CD4-positive, alpha-beta T cell treated with Interleukin-21 for 1 hour (primary cell): ENCODE measurements at regions not wholly inside any gene's neighbourhood (a gene's known extent, or its start where the extent isn't known, plus 50 kb on each side); places are given as distances from the start of the nearest gene placed in this dataset.
"Not testable (repeated sequence)": the region's sequence is repeated elsewhere in the genome, so short reads cannot be mapped to it uniquely, and the experiment has no call there.

Source experiments
- DNase-seq: peaks from one replicate; pipeline ENCODE4 v3.0.0-alpha.2; 2020

DNA sequence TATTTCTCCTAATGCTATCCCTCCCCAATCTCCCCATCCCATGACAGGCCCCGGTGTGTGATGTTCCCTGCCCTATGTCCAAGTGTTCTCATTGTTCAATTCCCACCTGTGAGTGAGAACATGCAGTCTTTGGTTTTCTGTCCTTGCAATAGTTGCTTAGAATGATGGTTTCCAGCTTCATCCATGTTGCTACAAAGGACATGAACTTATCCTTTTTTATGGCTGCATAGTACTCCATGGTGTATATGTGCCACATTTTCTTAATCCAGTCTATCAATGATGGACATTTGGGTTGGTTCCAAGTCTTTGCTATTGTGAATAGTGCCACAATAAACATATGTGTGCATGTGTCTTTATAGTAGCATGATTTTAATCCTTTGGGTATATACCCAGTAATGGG is 51.3 kb upstream of the RIOK2 start:
- DNase-seq: not testable (repeated sequence)

DNA sequence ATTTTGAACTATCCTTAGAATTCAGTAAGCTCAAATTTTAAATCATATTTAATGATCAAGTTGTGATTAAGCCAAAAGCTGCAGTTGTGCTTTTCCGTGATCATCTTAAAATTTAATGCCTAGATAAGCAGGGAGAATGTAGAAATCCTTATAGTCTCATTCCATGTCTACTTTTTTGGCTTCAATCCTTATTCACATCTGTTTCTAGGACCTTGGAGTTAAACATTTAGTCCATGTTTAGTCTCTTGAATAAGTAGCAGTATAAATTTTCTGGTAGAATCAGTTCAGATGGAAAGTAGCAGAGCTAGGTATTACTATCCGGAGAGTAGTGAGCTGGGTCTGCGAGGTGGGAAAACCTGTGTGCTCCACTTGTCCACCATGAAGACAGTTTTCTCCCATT is 59.3 kb upstream of the RIOK2 start:
- DNase-seq: no peak

DNA sequence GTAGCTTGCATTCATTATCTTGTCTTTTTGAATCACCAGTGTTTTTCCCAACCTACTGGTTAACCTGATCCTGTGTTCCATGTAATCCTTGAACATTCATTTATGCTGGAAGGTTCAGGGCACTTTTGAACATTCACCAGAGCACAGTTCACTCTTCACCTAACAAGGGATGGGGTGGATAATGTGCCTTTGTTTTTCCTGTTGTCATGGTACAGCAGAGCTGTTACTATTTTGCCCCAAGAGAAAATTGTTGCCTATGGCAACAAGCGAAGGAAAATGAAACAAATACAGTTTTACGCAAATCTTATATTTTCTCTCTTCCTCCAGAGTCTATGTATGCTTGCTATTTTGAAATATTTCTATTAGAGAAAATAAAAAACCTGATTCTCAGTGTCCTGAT is 60.3 kb upstream of the RIOK2 start:
- DNase-seq: no peak

DNA sequence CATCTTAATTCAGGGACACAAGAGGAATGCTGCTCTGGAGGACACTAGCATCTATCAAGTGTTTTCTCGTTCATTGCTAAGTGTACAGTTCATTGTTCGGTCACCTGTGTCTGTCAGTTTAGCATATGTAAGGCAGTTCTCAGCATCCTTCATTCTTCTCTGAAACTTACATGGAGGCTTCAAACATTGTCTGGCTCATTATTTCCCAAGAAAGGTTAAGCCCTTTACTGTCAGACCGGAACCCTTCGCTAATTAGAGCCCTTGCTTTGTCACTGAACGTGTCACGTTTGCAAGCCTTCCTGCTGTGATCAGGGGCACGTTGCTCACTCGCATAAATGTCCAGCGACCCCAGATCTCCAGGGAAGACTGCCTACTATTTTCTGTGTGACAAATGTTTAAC is 62.3 kb upstream of the RIOK2 start:
- no peak for DNase-seq

DNA sequence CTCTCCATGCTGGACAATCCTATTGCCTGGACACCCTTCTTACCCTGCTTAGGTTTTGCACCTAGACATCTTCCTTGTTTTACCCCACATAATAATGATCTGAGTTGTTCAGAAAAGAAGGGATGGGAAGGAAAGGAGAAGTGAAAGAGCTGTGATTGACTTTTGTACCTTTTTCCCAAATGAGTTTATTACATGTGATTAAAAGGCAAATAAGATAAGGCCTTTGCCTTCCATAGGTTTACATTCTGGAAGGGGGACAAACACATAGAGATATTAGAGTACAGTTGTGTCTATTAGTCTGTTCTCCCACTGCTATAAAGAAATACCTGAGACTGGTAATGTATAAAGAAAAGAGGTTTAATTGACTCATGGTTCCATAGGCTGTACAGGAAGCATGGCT is 67.1 kb upstream of the RIOK2 start:
- DNase-seq: no peak

DNA sequence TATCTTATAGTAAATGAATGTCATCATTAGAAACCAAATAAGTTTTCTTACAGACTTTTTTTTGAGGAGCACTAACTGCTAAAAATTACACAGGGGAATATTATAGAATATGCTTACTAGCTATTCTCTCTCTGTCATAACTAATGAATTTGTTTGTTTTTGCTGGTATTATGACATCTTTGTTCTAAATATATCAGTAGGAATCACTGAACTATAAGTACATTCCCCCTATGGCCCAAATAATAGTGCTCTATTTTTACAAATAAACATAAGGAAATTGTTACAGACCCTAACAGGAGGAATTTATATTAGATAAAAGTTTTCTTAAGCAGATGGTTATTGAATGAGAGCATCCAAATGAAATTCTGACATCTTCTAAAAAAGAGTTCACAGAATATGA is 83.0 kb upstream of the RIOK2 start:
- DNase-seq: no peak

DNA sequence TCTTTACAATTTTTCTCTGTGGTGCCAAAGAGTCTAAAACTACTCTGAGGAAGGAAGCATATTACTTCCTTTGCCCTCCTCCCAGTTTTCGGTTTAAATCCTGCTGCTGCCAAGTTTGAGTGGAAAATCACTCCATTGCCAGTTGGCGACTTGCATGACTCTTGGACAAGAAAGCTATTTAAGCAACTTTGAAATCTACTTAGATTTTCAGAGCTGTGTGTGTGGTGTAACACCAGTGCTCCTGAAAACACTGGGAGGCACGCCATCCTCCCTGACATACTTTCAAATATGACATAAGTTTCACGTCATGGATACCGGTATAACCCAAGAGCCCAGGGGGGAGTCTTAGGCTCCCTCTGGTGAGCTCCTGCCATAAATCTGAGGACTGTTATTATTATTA is 83.5 kb upstream of the RIOK2 start:
- DNase-seq: no peak

DNA sequence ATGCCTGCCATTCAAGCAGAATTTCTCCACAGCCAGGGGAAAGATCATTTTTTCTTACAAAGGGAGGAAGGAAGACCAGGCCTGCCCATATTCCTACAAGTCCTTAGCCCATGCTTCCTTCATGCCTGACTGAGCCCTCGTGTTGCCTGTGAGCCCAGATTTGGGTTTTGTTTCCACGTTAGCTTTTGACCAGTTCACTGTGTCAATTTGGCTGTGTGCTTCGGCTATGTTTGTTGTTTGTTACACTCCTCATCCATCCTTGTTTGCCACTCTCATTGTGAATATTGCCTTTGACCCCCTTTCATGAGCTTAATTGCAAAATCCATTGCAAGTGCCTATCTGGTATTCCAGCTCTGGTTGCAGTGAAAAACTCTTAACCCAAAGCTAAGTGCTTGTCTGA is 84.7 kb upstream of the RIOK2 start:
- no peak for DNase-seq

DNA sequence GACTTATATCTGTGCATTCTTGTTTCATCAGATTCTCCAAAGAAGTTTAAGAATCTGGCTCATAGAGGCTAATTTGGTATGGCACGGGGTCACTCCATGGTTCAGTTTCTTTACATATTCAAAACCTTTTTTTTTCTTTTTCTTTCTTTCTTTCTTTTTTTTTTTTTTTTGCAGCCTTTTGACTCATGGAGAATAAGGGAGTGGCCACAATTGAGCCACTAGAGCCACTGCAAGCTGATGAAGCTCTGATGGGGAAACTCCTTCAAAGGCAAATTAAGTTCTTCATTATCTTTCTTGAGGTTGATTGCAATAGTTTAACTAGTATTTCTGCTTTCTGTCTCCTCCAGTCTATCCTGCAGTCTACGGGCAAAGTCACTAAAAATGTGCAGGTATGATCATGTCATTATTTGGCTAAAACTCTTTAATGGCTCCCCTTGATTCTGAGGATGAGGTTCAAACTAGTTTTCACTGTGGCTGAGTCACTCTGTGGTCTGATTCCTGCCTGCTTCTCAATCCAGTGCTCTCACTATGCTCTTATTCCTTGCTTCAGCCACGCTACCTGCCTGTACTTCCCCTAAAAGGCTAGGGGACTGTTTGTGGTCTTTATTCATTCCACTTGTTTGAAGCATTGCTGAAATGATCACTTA is 93.5 kb upstream of the RIOK2 start:
- no peak for DNase-seq

DNA sequence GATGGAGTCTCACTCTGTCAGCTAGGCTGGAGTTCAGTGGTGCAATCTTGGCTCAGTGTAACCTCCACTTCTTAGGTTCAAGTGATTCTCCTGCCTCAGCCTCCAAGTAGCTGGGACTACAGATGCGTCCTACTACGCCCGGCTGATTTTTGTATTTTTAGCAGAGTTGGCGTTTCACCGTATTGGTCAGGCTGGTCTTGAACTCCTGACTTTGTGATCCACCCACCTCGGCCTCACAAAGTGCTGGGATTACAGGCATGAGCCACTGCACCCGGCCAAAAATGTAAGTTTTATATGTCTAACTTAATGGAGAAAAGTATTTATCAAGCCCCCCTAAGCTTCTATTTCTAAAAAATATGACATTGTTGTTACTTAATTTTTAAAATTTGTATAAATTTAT is 98.2 kb upstream of the RIOK2 start:
- DNase-seq: no peak

DNA sequence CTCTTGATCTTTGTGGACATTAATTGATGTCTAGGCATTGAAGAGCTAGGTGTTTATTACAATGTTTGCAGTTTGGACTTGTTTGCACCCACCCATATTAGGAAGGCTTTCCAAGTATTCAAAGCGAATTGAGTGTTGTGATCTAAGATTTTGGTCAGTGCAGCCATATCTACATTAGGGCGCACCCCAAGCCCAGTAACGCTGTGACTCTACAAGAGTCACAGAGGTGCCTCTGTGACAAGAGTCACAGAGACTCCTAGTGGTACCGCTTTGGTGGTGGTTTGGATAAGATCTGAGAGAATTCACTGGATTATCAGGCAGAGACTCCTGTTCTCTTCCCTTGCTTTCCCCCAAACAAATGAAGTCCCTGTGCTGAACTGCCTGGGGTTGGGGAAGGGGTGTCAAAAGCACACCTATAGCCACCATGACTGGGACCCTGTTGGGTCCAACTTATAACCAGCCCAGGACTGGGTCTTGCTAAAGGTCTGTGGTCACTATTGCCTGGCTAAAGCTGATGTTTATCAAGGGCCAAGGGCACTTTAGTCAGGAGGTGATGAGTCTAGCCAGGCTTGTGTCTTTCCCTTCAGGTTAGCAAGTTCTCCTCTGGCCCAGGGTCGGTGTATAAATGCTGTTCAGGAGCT is 114.1 kb upstream of the RIOK2 start:
- DNase-seq: no peak

DNA sequence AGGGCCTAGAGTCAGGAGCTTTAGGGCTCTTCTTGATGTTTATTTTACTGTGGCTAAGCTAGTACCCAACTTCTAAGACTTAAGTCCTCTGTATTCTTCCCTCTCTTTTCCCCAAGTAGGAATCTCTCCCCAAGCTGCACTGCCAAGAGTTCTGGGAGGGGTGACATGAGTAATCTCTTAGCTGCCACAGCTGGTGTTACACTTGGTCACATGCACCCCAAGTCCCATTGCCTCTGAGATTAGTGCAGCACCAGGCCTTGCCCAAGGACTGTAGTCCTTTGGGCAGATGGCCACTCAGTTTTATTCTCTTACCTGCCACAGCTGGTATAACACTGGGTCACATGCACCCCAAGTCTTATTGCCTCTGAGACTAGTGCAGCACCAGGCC is 114.7 kb upstream of the RIOK2 start:
- DNase-seq: no peak

DNA sequence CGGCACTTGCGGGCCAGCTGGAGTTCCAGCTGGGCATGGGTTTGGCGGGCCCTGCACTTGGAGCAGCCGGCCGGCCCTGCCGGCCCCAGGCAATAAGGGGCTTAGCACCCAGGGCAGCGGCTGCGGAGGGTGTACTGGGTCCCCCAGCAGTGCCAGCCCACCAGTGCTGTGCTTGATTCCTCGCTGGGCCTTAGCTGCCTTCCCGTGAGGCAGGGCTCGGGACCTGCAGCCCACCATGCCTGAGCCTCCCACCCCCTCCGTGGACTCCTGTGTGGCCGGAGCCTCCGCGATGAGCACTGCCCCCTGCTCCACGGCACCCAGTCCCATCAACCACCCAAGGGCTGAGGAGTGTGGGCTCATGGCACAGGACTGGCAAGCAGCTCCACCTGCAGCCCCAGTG is 118.1 kb upstream of the RIOK2 start:
- not testable (repeated sequence) for DNase-seq

DNA sequence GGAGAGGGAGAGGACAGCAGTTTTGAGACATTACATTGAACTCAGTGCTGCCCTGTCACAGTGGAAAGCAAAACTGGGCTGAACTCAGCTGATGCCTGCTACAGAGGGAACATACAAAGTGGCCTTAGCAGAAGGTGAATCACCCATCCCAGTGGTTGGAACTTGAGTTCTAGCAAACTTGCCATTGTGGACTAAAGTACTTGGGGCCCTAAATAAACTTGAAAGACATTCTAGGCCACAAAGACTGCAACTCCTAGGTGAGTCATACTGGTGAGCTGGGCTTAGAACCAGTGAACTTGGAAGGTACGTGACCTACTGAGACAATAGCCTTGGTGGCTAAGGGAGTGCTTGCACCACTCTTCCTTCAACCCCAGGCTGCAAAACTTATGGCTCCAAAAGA is 155.7 kb upstream of the RIOK2 start:
- no peak for DNase-seq

DNA sequence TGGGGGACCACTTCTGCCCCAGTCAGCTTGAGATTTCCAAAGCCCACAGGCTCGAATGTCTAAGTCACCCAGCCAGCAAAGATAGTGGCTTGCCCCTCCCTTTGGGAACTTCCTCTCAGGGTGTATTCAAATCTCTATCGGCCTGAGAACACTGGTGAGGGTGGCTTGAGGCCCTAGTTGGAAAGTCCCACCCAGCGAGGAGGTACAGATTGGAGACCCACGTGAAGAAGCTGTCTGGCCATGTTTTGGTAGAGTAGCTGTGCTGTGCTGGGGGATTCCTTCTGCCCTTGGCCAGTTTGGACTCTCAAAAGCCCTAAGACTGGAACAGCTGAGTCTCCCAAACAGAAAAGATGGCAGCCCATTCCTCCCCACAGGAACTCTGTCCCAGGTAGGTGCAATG is 172.7 kb upstream of the RIOK2 start:
- DNase-seq: no peak

DNA sequence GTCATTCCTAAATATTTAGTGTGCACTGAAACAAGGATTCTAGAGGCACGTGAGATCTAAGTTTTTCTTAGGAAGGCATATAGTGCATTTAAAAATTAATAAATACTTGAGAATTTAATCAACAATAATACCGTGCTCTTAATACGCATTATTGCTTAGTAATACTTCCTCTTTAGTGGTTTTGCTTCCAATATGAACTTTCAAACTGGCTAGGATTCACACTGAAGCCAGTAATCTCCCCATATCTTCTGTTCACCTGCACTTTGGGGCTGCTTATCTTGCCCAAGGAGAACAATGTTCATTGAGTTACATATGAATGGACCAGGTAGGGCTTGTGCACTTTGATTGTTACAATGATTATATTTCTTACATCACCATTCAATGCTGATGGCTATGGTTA is 180.5 kb upstream of the RIOK2 start:
- DNase-seq: no peak

DNA sequence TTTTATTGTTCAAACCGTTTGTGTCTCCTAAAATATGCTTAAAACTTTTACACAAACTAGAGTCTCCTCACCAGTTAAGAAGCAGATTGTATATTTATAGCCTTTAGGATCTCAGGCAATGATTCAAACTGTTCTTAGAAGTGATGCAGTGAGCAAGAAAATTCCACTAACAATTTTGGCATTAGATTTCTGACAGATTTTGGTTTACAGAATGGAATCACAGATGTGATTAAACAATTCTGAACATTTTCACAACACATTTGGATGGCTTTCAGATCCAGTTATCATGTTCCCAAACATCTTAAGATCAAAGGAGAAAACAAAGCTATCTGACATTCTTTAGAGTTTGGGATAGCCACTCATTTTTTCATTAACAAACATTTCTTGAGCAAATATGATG is 181.7 kb upstream of the RIOK2 start:
- DNase-seq: no peak

DNA sequence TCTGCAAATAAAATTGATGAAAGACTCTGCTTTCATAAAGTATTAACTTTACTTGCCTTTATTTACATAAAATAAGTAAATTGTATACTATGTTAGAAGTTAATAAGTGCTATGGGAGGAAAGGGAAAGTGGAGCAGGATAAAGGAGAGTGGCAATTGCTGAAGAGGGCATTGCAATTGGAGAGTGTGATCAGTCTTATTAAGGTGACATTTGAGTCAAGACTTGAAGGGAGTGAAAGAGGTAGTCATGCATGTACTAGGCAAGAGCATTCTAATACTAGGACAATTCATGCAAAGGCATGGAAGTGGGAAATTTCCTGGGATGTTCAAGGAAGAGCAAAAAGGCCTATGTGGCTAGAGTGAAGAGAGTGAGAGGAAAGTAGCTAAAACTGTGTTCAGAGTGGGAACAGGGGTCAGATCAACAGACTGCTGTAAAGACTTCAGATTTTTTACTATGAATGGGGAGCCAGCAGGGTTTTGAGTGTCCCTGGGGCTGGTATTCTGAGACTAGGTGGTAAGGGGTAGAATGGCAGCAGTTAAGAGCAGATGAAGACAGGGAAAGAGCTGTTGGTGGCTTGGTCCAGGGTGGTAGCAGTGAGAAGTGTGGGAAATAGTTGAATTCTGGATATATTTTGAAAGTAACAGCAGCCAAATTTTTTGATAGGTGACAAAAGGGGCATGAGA is 182.3 kb upstream of the RIOK2 start:
- DNase-seq: no peak

DNA sequence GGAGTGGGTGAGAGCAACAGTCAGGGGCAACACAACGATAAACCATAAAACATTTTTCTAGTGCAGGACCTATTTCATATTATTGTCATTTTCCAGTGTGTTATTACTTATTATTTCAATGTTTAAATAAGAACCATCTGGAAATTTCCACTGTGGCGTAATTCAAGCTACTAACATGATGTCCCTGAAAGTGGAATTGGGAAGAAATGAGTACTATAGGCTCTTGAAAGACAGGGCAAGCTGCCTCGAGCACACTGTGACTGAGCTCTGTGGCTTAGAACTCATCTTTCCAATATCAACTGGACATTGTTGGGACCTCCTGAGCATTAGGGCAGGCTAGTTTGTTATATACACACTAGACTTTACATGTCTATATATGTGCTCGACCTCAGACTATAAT is 182.9 kb upstream of the RIOK2 start:
- no peak for DNase-seq

DNA sequence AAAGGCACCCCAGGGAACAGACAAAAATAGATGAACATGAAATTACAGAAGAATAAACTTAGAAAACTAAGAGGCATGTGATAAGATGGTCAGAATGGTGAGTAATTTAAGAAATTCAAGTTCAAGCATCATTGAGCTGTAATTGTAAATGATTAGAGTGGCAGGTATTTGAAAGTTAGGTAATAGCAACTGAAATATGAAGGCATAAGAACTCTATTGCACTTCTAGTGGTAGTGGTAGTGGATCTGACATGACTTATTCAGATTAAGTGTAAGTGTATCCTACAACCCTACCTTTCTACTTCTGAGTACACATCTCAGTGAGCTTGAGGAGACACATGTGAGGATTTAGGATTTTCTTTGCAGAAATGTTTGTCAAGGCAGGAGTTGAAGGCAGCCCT is 192.9 kb upstream of the RIOK2 start:
- DNase-seq: no peak

DNA sequence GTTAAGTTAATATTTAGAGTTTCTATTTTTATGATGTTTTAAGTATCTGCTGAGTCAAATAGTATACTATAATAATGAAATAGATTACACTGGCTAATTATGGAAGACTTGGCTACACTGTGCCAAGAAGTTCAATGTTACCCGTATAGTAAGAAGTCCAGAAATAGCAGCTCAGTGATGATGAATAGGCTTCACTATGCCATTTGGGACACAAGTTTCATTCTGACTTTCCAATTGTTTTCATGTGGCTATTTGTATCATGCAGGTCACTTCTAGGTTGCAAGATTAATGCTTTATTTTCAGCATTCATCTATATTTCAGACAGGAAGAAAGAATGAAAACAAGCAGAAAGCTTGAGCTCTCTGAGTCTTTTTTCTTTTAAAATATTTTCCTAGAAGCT is 194.5 kb upstream of the RIOK2 start:
- DNase-seq: no peak

DNA sequence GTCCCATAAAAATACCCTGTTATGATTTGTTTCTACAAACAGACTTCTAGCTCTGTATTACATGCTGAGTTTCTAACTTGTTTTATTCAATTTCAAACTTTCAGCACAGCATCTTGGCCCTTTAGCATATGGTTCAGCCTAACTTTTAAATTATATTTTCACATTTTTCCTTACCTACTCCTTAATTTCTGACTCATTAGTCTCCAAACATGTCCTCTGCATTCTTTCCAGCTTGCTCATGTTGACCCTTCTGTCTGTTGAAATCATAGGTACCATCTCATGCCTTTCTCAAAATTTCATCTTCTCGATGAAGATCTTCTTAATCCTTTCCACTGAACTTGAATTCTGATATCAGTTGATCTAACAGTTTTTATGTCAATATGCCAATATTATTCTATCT is 200.9 kb upstream of the RIOK2 start:
- DNase-seq: no peak

DNA sequence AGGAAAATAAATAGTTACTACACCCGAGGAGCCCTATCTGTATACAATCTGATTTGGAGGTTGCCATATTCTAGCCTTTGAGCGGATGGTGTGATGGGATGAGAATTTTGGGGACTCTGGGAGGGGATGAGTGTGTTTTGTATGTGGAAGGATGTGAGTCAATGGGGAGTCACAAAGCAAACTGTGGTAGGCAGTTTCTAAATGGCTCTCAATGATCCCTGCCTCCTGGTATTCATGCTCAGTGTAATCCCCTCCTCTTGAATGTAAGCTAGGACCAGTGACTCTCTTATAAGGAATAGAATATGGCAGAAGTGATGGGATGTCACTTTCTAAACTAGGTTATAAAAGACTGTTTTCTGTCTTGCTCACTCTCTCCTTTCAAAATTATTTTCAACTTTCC is 205.7 kb upstream of the RIOK2 start:
- no peak for DNase-seq

DNA sequence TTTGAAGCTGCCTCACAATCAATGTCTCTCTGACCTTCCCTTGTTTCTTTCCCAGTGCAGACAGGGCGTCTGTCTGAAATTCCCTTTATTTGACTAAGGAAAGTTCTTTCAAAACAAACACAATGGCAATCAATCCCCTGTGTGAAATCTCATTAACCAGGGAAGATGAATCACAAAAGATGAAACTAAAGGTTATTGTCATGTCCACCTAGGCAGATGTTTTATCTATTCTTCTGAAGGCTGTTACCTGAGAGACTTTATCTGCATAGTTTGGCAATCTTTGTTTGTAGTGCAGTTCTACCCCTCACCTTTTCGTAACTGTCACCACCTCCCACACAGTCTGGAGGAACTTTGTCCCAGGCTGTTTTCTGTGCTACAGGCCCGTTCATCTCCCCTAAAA is 217.5 kb upstream of the RIOK2 start:
- no peak for DNase-seq

DNA sequence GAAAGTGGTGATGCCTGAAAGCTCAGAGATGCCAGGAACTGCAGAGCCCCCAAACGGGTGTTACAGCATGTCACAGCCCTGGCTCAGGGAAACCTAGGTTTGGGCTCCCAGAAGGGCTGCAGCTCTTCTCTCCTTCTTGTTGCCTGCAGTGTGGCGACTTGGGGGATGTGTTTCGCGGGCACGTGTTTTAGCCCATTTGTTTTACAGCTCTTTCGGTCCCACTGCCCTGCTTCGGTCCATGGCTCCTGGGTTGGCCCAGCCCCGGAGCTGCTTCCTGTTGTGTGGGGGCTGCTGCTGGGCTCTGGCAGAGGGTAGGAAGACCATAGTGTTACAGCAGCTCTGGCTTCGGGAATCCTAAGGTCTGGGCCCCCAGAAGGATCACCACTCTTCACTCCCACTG is 222.9 kb upstream of the RIOK2 start:
- DNase-seq: no peak
